T-cell (primary cell): ENCODE measurements at regions not wholly inside any gene's neighbourhood (a gene's known extent, or its start where the extent isn't known, plus 50 kb on each side); places are given as distances from the start of the nearest gene placed in this dataset.

Experiments used
- ATAC-seq, 4 experiments: fragments of 200-7000 bp in 3 of 4; fragments of 150-1000 bp in 1 of 4; cut with Tn5 transposase; replicated peaks in 1 of 4; 1 replicate in 3 of 4; 2 replicates in 1 of 4; pipeline ENCODE4 v1.10.0; 2021; ENCODE audit warnings: moderate library complexity in 3 of 4, mild to moderate bottlenecking in 2 of 4, moderate number of reproducible peaks in 1 of 4
- CTCF ChIA-PET, 2 donors: fragments of 300-600 bp; sonication (Branson Sonifier 250); formaldehyde crosslinking; loops; one replicate each; lab custom pipeline; 2022; ENCODE audit warnings: antibody characterized with exemption in 2 of 2; lab: Charles Lee
- POLR2A ChIA-PET, 2 donors: fragments of 300-600 bp; sonication (Branson Sonifier 250); formaldehyde crosslinking; loops; one replicate each; lab custom pipeline; 2022; ENCODE audit warnings: antibody characterized with exemption in 2 of 2; lab: Charles Lee
- DNase-seq, 35 experiments: peaks; one replicate each; pipeline versions ENCODE4 v3.0.0 to v3.0.0-alpha.2; 2013 to 2023
- H3K27ac ChIP-seq: one replicate; pipeline ENCODE4 v1.5.1; 2013; ENCODE audit warnings: low read length
- H3K27me3 ChIP-seq, 2 experiments: replicated peaks in 1 of 2; 1 replicate in 1 of 2; 2 replicates in 1 of 2; pipeline versions ENCODE4 v1.6.1 to v1.7.0; 2013; ENCODE audit warnings: low read length in 1 of 2, mixed read lengths in 1 of 2; ENCODE audit not compliant: control insufficient read depth in 2 of 2, insufficient read depth in 2 of 2; ENCODE audit errors: extremely low read depth in 1 of 2
- H3K36me3 ChIP-seq, 2 donors: 1 replicate in 1 of 2; 2 replicates in 1 of 2; pipeline versions ENCODE4 v1.6.1 to v1.7.0; 2013; ENCODE audit warnings: low read length in 1 of 2; ENCODE audit not compliant: control insufficient read depth in 2 of 2, insufficient read depth in 1 of 2; ENCODE audit errors: extremely low read depth in 1 of 2
- H3K4me1 ChIP-seq, 2 experiments: 1 replicate in 1 of 2; 2 replicates in 1 of 2; pipeline versions ENCODE4 v1.6.1 to v1.7.0; 2013; ENCODE audit warnings: low read length in 2 of 2, mixed read lengths in 1 of 2; ENCODE audit not compliant: insufficient read depth in 2 of 2, control insufficient read depth in 1 of 2; ENCODE audit errors: extremely low read depth in 1 of 2
- H3K4me3 ChIP-seq, 2 donors: 1 replicate in 1 of 2; 2 replicates in 1 of 2; pipeline versions ENCODE4 v1.5.1 to v1.7.0; 2013; ENCODE audit warnings: mild to moderate bottlenecking in 2 of 2, low read length in 1 of 2, moderate library complexity in 1 of 2; ENCODE audit not compliant: control insufficient read depth in 1 of 2; ENCODE audit errors: extremely low read depth in 1 of 2
- H3K9me3 ChIP-seq: 2 replicates; pipeline ENCODE4 v1.7.0; 2013
- H3K27ac Mint-ChIP-seq, 2 donors: one replicate each; pipeline ENCODE4 v1.8.0; 2020 to 2021; ENCODE audit warnings: mild to moderate bottlenecking in 2 of 2, mixed read lengths in 2 of 2
- H3K27me3 Mint-ChIP-seq, 2 donors: one replicate each; pipeline ENCODE4 v1.8.0; 2021 to 2022; ENCODE audit warnings: mixed read lengths in 2 of 2
- H3K36me3 Mint-ChIP-seq: one replicate; pipeline ENCODE4 v1.8.0; 2021; ENCODE audit warnings: mixed read lengths
- H3K4me1 Mint-ChIP-seq, 3 donors: one replicate each; pipeline ENCODE4 v1.8.0; 2020 to 2022; ENCODE audit warnings: mixed read lengths in 3 of 3, mild to moderate bottlenecking in 1 of 3
- H3K4me3 Mint-ChIP-seq, 3 donors: one replicate each; pipeline ENCODE4 v1.8.0; 2020 to 2022; ENCODE audit warnings: mild to moderate bottlenecking in 3 of 3, mixed read lengths in 3 of 3, moderate library complexity in 3 of 3
- H3K9me3 Mint-ChIP-seq, 3 donors: one replicate each; pipeline ENCODE4 v1.8.0; 2020 to 2022; ENCODE audit warnings: mixed read lengths in 3 of 3
- WGBS: methylation state at CpG from one replicate; pipeline ENCODE4 v1.1.5; 2013; ENCODE audit warnings: missing lambda C conversion rate; ENCODE audit not compliant: insufficient coverage; 5-methylcytosine and 5-hydroxymethylcytosine counted together

GRCh38 chr5:30768056-30768690 lies 425.3 kb upstream of the CDH6 start:
- Mint-ChIP-seq H3K36me3 (no peaks in the 10 kb centered on the region), H3K4me3 (no peak overlapping the region), H3K4me1 (no peaks in the 10 kb centered on the region), H3K9me3 (peaks cover 0 to 8% (median 6%) of the 10 kb centered on the region in 3 donors), H3K27me3 (no peaks in the 10 kb centered on the region), H3K27ac (no peak overlapping the region)
- Histone ChIP-seq H3K4me3 (no peak overlapping the region), H3K27ac (no peak overlapping the region), H3K27me3 (no peaks in the 10 kb centered on the region), H3K36me3 (no peaks in the 10 kb centered on the region), H3K9me3 (no peaks in the 10 kb centered on the region), H3K4me1 (no peaks in the 10 kb centered on the region)
- 43% methylated on average over 1 of the region's 1 CpG for WGBS
- DNase-seq (no peak), ATAC-seq (no peak)
- ChIA-PET CTCF (no interaction called here), POLR2A (no interaction called here)

GRCh38 chr5:30765706-30766105 lies 427.8 kb upstream of the CDH6 start:
- CTCF ChIA-PET: no interaction called here
- no peak overlapping the region for H3K4me3 ChIP-seq
- H3K4me1 ChIP-seq: no peaks in the 10 kb centered on the region
- DNase-seq (no peak), ATAC-seq (no peak)
- H3K27me3 ChIP-seq: no peaks in the 10 kb centered on the region
- no peaks in the 10 kb centered on the region for H3K27me3 Mint-ChIP-seq
- WGBS: no CpG with 5 or more reads among the region's 2 CpGs
- no peaks in the 10 kb centered on the region for H3K36me3 Mint-ChIP-seq
- H3K9me3 Mint-ChIP-seq: peaks cover 0 to 12% (median 11%) of the 10 kb centered on the region in 3 donors
- no peak overlapping the region for H3K27ac ChIP-seq
- no peaks in the 10 kb centered on the region for H3K36me3 ChIP-seq
- no peaks in the 10 kb centered on the region for H3K9me3 ChIP-seq
- no peaks in the 10 kb centered on the region for H3K4me1 Mint-ChIP-seq
- no peak overlapping the region for H3K4me3 Mint-ChIP-seq
- no peak overlapping the region for H3K27ac Mint-ChIP-seq
- POLR2A ChIA-PET: no interaction called here

GRCh38 chr5:30765227-30765626 lies 428.3 kb upstream of the CDH6 start:
- H3K36me3 Mint-ChIP-seq: no peaks in the 10 kb centered on the region
- WGBS: no CpG with 5 or more reads among the region's 2 CpGs
- H3K9me3 Mint-ChIP-seq: peaks cover 3 to 15% (median 11%) of the 10 kb centered on the region in 3 donors
- H3K9me3 ChIP-seq: no peaks in the 10 kb centered on the region
- no peaks in the 10 kb centered on the region for H3K27me3 Mint-ChIP-seq
- H3K4me1 ChIP-seq: no peaks in the 10 kb centered on the region
- DNase-seq: no peak
- H3K4me3 ChIP-seq: no peak overlapping the region
- H3K36me3 ChIP-seq: no peaks in the 10 kb centered on the region
- POLR2A ChIA-PET: no interaction called here
- no peak overlapping the region for H3K27ac ChIP-seq
- no peak for ATAC-seq
- no peak overlapping the region for H3K27ac Mint-ChIP-seq
- no peaks in the 10 kb centered on the region for H3K4me1 Mint-ChIP-seq
- no peak overlapping the region for H3K4me3 Mint-ChIP-seq
- CTCF ChIA-PET: no interaction called here
- H3K27me3 ChIP-seq: no peaks in the 10 kb centered on the region

GRCh38 chr5:30764704-30765103 lies 428.8 kb upstream of the CDH6 start:
- H3K4me3 ChIP-seq: no peak overlapping the region
- whole genome bisulfite sequencing: no CpG with 5 or more reads among the region's 1 CpG
- Mint-ChIP-seq H3K4me1 (no peaks in the 10 kb centered on the region), H3K27me3 (no peaks in the 10 kb centered on the region), H3K9me3 (peaks cover 6 to 16% (median 11%) of the 10 kb centered on the region in 3 donors), H3K4me3 (no peak overlapping the region), H3K36me3 (no peaks in the 10 kb centered on the region), H3K27ac (no peak overlapping the region)
- CTCF ChIA-PET: no interaction called here
- H3K9me3 ChIP-seq: no peaks in the 10 kb centered on the region
- no peaks in the 10 kb centered on the region for H3K4me1 ChIP-seq
- no peak overlapping the region for H3K27ac ChIP-seq
- H3K27me3 ChIP-seq: no peaks in the 10 kb centered on the region
- ATAC-seq: no peak
- DNase-seq: no peak
- H3K36me3 ChIP-seq: no peaks in the 10 kb centered on the region
- POLR2A ChIA-PET: no interaction called here

GRCh38 chr5:30759731-30760130 lies 433.8 kb upstream of the CDH6 start:
- Histone ChIP-seq H3K36me3 (no peaks in the 10 kb centered on the region), H3K27me3 (no peaks in the 10 kb centered on the region), H3K4me1 (no peaks in the 10 kb centered on the region), H3K27ac (no peak overlapping the region), H3K4me3 (no peak overlapping the region), H3K9me3 (peaks cover 2% of the 10 kb centered on the region)
- Mint-ChIP-seq H3K36me3 (no peaks in the 10 kb centered on the region), H3K4me1 (no peaks in the 10 kb centered on the region), H3K27me3 (no peaks in the 10 kb centered on the region), H3K4me3 (no peak overlapping the region), H3K9me3 (peaks cover 9 to 13% (median 13%) of the 10 kb centered on the region in 3 donors), H3K27ac (no peak overlapping the region)
- ATAC-seq (no peak), DNase-seq (no peak)
- POLR2A ChIA-PET: no interaction called here
- CTCF ChIA-PET: no interaction called here
- no CpG with 5 or more reads among the region's 3 CpGs for WGBS

GRCh38 chr5:30752015-30752414 lies 441.5 kb upstream of the CDH6 start:
- ChIA-PET POLR2A (no interaction called here), CTCF (no interaction called here)
- no peak overlapping the region for H3K4me3 Mint-ChIP-seq
- H3K27me3 Mint-ChIP-seq: no peaks in the 10 kb centered on the region
- no peaks in the 10 kb centered on the region for H3K9me3 ChIP-seq
- 67% methylated on average over 1 of the region's 2 CpGs for WGBS
- no peaks in the 10 kb centered on the region for H3K36me3 Mint-ChIP-seq
- no peak overlapping the region for H3K4me3 ChIP-seq
- DNase-seq (no peak), ATAC-seq (no peak)
- H3K9me3 Mint-ChIP-seq: peaks cover 14 to 18% (median 15%) of the 10 kb centered on the region in 3 donors
- no peak overlapping the region for H3K27ac Mint-ChIP-seq
- H3K36me3 ChIP-seq: no peaks in the 10 kb centered on the region
- no peak overlapping the region for H3K27ac ChIP-seq
- H3K27me3 ChIP-seq: no peaks in the 10 kb centered on the region
- H3K4me1 Mint-ChIP-seq: no peaks in the 10 kb centered on the region
- no peaks in the 10 kb centered on the region for H3K4me1 ChIP-seq

GRCh38 chr5:30749971-30750370 lies 443.5 kb upstream of the CDH6 start:
- Mint-ChIP-seq H3K4me1 (no peaks in the 10 kb centered on the region), H3K27ac (no peak overlapping the region), H3K27me3 (no peaks in the 10 kb centered on the region), H3K9me3 (peaks cover 9 to 24% (median 18%) of the 10 kb centered on the region in 3 donors), H3K4me3 (no peak overlapping the region), H3K36me3 (no peaks in the 10 kb centered on the region)
- POLR2A ChIA-PET: interaction anchor here in 1 of 2 donors (0.5 kb wide), 1 partner anchor 30 kb away, joined by 3 read pairs; no protein-coding TSS in a partner anchor
- no peak for ATAC-seq
- Histone ChIP-seq H3K9me3 (no peaks in the 10 kb centered on the region), H3K27me3 (no peaks in the 10 kb centered on the region), H3K27ac (no peak overlapping the region), H3K4me1 (no peaks in the 10 kb centered on the region), H3K4me3 (no peak overlapping the region), H3K36me3 (no peaks in the 10 kb centered on the region)
- no peak for DNase-seq
- WGBS: no CpG with 5 or more reads among the region's 2 CpGs
- CTCF ChIA-PET: no interaction called here
